Amygdala (tissue), 56 donors: ENCODE measurements at regions not wholly inside any gene's neighbourhood (a gene's known extent, or its start where the extent isn't known, plus 50 kb on each side); places are given as distances from the start of the nearest gene placed in this dataset.

Experiments
- DNase-seq, 56 donors: peaks; one replicate each; lab custom pipeline; 2025; lab: John Stamatoyannopoulos, UW

DNA sequence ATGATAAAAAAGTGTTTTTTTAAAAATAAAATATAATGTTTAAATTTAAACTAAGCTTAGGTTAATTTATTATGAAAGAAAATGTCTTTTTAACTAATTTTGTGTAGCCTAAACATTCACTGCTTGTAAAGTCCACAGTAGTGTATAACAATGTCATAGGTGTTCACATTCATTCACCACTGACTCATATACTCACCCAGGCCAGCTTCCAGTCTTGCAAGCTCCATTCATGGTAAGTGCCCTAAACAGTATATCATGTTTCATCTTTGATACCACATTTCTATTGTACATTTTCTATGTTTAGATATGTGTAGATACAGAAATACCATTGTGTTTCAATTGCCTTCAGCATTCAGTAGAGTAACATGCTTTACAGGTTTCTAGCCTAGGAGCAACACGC, 530.3 kb downstream of the EPHA5 start:
- DNase-seq = no peak

DNA sequence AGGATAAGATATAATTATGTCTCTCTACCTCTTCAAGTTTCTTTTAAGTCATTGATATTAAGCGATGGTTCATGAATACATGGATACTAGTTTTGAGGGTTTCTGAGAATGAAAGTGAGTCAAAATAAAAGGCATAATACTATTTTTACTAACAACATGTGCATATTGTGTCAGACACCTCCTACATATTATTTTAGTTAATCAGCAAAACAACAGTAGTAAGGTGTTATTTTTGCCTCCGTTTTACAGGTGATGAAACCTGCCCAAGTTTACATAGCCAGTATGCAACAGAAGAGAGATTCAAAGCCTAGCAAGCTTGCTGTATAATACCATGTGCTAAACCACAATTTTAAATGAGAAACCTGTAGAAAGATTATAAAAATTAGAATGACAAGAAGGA, 544.1 kb downstream of the EPHA5 start:
- DNase-seq = no peak

DNA sequence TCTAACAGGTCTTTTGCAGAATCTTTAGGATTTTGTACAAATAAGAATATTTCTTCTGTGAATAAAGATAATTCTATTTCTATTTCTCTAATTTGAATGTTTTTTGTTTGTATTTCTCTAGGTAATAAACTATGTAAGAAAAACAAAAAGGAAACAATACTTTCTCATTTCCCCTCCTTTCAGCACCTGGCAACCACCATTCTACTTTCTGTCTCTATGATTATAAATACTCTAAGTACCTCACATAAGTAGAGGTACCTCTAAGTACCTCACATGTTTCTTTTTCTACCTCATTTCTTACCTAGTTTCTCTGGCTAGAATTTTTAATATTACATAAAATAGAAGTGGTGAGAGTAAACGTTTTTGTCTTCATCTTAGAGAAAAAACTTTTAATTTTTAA, 550.0 kb downstream of the EPHA5 start:
- DNase-seq = no peak

DNA sequence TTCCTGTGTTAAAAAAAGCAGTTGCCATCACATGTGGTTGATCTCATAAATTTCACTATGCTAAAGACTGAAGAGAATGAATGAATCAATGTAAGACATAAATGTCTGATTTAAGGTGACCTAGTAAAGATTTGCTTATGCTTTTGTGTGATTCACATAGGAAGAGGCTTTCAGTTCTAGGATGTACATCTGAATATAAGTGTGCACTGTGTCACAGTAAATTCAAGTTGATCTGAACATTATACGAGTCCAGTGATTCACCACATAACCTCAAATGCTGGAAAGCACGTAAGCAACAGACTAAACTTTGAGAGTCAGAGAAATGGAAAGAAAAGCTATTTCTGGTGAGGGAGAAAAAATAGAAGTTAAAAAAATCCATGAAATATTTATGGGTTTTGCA, 567.9 kb downstream of the EPHA5 start:
- no peak for DNase-seq

DNA sequence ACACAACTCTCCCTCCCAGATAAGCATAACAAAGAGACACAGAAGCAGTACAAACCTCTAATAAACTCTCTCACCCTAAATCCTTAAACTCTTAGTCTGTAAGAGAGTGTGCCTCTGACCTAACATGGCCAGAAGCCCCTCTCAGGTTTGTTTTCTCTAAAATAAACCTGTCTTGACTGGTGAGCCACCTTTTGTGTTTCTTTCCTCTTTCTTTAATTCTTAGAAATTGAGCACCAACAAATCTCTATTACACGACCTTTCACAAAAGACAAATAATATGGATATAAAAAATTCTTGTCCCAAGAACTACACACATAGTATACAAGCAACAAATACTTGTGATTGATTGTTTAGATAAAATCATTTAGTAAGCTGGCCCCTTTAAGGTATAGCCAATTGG, 573.7 kb downstream of the EPHA5 start:
- no peak for DNase-seq

DNA sequence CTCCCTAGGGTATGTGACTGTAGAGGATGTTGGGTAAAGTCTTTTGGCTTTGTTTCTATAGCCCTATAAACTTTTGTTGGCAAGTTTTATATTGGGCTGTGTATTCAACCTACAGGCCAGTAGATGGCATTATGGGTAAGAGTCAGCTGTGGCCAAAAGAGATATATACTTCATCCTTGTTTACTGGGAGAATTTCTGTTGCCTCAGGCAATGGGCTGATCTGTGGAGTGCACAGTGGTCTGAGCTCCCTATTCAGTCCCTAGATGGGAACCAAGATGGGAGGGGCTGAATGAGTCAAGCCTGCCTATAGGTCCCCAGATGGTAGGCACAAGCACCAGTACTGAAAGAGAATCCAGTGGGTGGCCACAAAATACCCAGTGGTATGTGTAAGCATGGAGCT, 580.6 kb downstream of the EPHA5 start:
- DNase-seq = no peak

DNA sequence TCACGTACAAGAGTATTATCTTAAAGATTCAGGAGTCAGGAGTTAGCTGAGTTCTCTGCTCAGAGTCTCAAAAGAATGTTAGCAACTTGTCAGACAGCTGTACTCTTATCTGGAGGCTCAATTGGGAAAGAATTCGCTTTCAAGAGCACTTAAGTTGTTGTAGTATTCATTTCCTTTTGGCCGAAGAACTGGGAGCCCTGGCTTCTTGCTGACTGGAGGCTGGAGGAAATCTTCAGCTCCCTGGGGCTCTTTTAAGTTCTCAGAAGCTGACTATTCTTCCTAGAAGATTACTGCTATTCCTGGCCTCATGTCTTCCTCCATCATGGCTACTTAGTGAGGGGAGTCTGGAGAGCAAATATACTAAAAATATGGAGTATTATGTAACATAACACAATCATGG, 587.2 kb downstream of the EPHA5 start:
- DNase-seq = no peak

DNA sequence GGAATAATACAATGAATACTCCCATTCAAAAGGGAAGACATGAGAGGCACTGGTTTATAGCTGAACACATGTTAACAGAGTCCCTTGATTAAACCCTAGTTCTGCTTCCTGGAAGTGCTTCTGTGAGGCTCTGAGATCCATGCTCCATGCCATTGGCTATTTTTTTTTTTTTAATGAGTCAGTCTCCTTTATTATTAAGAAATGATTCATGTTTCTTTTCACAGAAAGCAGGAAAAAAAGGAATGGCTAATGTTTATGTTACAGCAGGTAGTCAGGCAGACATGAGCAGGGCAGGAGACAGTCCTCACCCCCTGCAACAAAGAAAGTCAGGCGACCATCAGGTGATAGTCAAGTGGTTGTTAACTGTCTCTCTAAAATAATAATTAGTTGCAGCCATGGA, 598.7 kb downstream of the EPHA5 start:
- no peak for DNase-seq

DNA sequence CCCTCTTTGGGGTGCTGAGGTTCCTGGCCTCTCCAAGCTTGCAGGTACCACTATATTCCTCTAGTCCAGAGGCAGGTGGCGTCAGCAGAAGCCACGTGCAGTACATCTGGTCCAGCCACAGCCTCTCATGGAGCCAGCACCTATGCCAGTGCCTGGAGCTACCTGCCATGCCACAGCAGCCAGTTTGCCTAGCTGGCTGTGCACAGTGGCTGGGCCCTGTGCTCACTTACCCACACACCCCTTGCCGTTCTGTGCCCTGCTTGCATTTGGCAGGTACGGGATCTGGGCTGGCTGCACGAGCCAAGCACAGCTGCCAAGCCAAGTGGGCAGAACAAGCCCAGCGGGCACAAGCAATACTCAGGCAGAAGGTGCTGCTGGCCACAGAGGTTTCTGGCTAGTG, 601.1 kb downstream of the EPHA5 start:
- DNase-seq = no peak

DNA sequence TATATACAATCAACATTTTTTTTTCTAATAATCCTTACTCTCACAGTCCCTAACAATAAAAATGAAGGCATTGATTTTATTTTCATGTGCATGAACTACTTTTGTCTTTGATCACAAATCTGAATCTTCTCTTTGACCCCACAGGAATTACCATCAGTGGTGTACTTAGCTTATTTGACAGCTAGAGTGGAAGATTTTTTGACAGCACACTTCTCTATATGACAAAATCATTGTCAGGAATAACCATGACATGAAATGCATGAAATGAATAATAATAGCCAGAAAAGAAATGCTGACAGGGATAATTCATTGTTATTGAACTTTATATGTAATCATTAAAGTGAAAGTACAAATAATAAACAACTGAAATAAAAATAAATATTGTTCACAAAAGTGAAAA, 604.2 kb downstream of the EPHA5 start:
- no peak for DNase-seq

DNA sequence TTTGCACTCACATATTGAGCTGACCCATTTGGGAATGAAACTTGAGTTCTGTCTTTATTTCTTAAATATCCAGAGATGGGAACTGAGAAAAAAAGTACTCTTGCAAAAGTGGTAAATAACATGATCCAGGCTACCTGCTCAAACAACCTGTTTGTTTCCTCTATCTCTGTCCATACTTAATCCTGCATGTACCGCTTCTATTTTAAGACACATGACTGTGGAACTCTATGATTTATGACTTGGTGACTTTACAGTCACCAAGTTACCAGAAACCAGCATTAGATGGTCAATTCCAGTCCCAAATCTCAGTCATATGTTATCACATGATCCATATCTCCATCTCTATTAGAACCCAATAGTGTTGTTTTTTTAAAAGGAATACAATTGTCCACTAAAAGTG, 606.7 kb downstream of the EPHA5 start:
- DNase-seq = no peak

DNA sequence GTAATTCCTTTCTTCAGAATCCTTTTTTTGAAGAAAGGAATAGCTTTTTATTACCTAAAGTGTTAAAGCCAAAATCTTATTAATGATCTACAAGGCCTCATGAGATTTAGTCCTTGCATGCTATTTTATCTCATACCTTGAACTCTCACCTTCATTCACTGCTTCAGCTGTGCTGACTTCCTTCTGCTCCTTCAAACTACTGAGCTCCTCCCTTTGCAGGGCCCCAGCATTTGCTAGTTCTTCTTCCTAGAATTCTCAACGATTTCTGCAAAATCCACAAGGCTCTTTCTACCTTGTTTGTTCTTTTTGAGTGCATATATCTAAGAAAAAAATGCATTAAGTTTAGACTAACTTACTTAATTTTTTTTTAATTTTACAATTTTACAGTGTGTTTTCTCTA, 619.5 kb downstream of the EPHA5 start:
- DNase-seq = no peak

DNA sequence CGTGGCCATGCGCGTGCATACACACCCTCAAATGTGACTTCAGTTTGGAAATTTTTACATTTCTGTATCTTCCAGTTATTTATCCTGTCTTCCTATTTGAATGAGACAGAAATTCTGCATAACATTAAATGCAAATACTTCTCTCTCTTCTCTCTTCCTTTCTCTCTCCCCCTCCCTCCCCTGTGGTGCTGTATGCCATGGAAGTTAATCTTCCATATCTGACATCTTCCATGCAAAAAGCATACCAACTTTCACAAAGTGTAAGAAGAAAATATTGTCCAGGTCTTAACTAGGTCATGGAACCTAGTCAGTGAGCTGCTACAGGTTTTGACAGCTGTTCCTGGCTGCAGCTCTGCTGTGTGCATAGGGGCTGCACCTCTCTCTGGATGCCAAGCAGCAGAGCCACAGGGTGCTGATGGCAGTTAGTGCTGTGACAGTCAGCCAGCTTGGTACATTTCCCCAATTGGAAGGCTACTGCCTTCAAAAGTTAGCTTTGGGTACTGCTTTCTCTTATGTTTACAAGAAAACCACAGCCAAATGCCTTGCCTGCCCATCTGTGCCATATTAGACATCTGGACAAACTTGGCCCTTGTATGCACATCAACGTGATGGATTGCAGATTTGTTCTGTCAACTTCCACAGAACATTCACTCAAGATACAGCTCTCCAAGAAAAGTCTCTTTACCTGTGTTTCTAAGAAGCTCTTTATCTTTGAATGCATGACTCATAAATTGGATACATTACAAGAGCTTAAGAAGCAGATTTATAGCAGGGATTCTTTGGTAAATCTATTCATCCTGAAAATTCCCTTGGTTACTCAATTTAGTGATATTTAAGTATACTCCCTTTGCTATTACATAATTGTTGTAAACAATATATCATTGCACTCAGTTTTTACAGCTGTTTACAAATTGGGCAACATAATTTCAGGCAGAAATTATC, 623.8 kb downstream of the EPHA5 start:
- peak in 1 of 56 donors; percentile 6 for DNase-seq

DNA sequence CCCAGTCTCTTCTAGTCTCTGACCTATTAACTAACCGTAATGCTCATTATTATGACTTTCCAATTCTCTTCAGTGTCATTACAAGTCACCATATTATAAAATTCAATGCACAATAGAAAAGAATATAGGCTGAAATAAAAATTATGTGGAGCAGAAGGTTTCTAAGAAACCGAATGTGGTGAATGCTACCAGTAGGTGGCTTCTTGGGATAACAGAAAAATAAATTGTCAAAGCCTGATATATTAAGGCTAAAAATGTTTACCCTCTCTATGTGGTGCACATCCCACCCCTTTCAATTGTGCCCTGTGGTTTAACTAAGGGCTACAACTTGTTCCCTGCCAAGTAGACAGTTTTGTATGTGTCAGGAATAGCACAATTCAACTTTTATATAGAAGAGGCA, 624.6 kb upstream of the TECRL start:
- no peak for DNase-seq

DNA sequence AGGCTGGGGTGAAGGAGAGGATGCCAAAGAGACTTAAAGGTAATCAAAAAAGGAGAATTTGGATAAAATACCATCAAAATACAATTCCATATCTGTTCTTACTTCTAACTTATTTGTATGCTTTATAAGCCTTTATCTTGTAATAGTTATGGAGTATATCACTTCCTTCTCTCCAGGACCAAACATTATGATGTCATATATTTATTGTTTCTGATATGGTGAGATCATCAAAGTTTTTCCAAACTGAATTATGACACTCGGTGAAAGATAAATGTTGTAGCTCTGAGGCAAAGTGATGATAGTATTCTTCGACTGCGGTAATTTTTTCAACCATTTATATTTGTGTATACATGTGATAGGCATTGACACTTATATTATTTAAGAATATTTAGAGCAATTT, 619.3 kb upstream of the TECRL start:
- no peak for DNase-seq

DNA sequence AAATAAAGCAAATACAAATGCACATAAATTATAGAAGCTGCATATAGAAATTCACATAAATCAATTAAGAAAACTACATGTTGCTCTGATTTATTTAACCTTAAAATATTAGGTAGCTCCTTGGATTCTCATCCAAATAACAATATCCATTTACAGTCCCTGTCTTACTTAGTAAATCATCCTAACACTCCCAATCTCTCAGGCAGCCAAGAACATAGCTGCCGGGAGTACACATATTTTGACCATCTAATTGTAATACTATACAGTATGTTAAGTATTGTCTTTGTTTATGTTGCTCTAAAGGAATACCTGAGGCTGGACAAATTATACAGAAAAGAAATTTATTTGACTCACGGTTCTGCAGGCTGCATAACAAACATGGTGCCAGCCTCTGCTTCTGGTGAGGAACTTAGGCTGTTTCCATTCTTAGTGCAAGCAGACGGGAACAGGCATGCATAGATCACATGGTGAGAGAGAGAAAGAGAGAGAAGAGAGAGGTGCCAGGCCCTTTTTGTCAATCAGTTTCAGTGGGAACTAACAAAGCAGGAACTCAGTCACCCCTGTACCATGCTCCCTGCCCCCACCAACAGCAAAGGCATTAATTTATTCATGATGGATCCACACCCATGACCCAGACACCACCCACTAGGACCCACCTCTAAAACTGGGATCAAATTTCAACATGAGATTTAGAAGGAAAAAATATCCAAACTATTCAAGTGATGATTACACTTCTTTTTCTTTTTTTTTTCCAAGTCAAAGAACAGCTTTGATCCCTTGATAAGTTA, 614.8 kb upstream of the TECRL start:
- DNase-seq = peak in 5 of 56 donors; percentile 1 to 22 (median 2)

DNA sequence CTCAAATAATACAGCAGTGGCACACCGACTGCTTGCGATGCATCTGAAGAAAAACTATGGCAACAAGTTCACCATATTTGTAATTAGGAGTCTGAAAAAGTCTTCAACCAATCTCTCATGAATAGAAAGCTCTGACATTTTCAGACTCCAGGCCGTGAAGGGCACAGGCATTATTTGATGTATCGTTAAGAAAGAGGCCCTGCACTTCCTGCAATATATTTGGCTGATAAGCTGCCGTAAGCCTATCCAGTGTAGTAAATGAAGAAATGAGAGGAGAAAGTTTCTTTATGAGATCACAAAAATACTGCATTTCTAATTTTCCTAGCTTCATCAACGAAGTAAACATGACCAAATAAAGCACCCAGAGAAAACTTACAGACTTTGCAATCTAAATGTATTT, 613.8 kb upstream of the TECRL start:
- DNase-seq = no peak

DNA sequence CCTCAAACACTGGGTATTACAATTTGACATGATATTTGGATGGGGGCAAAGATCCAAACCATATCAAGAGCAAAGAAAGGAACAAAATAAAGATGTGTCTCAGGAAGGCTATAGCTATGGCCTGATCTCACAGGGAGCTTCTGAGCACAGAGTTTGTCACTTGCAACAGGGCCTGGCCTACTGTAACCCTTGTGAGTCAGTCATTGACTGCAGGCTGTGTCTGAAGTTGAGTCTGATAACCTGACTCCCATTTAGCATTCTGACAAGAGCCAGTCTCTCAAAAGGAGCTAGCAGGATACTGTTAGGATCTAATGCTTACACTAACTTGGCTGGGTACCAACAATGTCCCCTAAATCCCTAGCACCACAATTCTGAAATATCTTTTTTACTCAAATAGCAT, 612.5 kb upstream of the TECRL start:
- no peak for DNase-seq

DNA sequence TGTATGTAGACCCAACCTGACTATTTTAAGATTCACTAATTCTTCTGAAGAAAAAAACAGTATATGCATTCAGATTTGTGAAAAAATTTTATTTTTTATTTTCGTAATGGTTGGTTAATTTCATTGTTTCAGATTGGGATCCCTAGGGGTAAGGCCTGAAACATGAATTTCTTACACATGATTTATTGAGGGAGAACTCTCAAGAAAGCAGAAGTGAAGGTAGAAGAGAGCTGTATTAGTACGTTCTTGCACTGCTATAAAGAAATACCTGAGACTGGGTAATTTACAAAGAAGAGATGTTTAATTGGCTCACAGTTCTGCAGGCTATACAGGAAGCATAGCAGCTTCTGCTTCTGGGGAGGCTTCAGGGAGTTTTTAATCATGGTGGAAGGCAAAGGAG, 611.9 kb upstream of the TECRL start:
- DNase-seq = no peak

DNA sequence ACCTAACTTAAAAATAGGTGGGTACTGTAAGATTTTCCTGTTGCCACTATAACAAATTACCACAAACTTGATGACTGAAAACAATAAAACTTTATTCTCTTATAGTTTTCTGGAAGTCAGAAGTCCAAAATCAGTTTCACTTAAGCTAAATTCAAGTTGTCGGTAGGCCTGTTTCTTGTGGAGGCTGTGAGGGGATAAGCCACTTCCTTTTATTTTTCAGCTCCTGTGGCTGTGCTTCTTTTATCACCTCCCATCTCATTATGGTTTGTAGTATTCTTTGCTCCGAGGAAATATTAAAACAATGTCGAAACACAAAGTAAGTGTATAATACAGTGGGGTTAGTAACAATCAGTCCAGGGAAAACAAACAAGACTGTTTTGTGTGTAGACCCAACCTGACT, 610.5 kb upstream of the TECRL start:
- DNase-seq = no peak

DNA sequence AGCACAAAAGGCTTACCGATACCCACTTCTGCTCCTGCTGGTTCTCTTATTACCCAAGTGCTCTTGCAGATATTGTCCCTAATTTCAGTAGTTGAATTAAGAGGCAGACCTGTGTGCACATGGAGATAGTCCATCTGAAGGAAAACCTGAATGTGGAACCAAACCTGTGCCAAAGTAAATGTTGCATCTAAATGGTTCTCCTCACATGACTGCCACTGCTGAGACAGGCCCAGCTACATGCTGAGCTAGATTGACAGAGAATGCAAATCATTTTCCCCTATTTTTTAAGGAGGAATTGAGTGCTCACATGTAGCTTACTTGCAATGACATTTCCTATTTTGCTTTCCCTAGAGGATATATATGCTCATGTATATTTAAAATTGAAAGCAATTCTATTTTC, 609.1 kb upstream of the TECRL start:
- no peak for DNase-seq

DNA sequence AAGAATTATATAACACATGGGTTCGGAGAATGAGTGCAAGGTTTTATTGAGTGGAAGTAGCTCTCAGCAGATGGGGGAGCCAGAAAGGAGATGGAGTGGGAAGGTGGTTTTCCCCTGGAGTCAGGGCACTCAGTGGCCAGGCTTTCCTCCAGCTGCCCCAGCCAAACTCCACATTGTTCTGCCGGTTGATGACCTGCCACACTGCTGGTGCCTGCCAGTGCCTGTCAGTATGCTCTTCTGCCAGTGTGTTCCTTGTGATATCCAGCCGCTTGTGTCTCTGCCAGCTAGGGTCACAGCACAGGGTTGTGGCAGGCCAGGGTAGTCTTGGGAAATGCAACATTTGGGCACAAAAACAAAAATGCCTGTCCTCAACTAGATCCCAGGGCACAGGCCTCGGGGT, 604.8 kb upstream of the TECRL start:
- no peak for DNase-seq
